Body of pancreas (tissue), 4 donors: ENCODE measurements at regions not wholly inside any gene's neighbourhood (a gene's known extent, or its start where the extent isn't known, plus 50 kb on each side); places are given as distances from the start of the nearest gene placed in this dataset.

Experiments used
- POLR2A ChIP-seq, 3 donors: fragments of 450-650 bp; IDR thresholded peaks; one replicate each; pipeline ENCODE4 v1.6.1; 2016; ENCODE audit warnings: antibody characterized with exemption in 3 of 3, mild to moderate bottlenecking in 2 of 3
- TF ChIP-seq, protein P1 (sequence below), 7 experiments: fragments of 450-650 bp in 4 of 7; fragments of 200-600 bp in 3 of 7; sonication (generic) in 3 of 7; IDR thresholded peaks; one replicate each; pipeline ENCODE4 v1.5.1; 2016 to 2019; ENCODE audit warnings: antibody characterized with exemption in 7 of 7

DNA sequence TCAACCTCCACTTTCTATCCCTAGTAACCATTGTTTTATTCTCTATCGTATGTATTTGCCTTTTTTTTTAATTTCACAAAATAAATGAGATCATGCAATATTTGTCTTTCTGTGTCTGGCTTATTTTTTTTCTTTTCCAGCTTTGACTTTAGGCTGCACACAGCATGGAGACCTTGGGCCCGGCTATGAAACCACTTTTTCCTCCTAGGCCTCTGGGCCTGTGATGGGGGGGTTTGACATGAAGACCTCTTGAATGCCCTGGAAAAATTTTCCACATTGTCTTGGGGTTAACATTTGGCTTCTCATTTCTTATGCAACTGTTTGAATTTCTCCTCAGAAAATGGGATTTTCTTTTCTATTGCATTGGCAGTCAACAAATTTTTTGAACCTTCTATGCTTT, 100.2 kb upstream of the BTG3 start:
- no peak for TF ChIP-seq POLR2A (IDR thresholded peaks at IDR 0.05)
- TF ChIP-seq, protein P1, sequence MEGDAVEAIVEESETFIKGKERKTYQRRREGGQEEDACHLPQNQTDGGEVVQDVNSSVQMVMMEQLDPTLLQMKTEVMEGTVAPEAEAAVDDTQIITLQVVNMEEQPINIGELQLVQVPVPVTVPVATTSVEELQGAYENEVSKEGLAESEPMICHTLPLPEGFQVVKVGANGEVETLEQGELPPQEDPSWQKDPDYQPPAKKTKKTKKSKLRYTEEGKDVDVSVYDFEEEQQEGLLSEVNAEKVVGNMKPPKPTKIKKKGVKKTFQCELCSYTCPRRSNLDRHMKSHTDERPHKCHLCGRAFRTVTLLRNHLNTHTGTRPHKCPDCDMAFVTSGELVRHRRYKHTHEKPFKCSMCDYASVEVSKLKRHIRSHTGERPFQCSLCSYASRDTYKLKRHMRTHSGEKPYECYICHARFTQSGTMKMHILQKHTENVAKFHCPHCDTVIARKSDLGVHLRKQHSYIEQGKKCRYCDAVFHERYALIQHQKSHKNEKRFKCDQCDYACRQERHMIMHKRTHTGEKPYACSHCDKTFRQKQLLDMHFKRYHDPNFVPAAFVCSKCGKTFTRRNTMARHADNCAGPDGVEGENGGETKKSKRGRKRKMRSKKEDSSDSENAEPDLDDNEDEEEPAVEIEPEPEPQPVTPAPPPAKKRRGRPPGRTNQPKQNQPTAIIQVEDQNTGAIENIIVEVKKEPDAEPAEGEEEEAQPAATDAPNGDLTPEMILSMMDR (IDR thresholded peaks at IDR 0.05), result no peak
